ENCODE measurements at regions not wholly inside any gene's neighbourhood (a gene's known extent, or its start where the extent isn't known, plus 50 kb on each side); places are given as distances from the start of the nearest gene placed in this dataset.

DNA sequence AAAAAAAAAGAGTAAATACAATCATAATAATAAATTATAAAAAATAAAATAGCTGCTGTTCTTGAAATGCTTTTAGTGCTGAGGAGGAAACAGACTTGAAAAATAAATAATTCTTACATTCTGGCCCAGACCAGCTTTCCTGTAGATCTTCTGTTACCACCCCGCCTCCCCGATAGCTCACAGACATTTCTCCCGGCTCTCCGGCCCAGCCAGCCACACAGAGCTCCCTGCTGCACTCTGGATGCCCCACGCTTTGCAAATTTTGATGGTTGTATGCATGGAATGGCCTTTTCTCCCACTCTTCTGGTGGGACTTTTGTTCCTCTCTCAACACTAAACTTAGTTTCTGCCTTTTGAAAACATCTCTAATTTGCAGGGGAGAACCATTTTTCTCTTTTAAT, 249.3 kb downstream of the ATP23 start:
- DNase-seq (ENCODE audit: low read depth): no peak

DNA sequence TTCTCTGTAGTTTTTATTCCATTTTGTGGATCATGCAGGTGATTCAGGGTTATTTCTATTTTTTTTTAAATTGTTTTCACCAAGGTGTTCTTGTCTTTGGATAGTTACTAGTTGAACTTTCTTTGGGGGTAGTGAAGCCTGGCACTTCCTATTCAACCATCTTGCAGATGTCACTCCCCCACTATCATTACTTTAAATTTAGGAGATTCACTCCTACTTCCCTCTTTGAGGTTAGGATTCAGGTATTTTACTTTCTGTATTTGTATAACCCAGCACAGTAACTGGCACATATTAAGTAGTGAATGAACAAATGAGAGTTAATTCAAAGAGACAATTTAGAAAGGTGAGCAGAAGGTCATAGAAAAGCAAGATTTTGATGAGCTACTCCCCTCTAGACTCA, 255.6 kb downstream of the ATP23 start:
- no peak for DNase-seq (ENCODE audit: low read depth)

DNA sequence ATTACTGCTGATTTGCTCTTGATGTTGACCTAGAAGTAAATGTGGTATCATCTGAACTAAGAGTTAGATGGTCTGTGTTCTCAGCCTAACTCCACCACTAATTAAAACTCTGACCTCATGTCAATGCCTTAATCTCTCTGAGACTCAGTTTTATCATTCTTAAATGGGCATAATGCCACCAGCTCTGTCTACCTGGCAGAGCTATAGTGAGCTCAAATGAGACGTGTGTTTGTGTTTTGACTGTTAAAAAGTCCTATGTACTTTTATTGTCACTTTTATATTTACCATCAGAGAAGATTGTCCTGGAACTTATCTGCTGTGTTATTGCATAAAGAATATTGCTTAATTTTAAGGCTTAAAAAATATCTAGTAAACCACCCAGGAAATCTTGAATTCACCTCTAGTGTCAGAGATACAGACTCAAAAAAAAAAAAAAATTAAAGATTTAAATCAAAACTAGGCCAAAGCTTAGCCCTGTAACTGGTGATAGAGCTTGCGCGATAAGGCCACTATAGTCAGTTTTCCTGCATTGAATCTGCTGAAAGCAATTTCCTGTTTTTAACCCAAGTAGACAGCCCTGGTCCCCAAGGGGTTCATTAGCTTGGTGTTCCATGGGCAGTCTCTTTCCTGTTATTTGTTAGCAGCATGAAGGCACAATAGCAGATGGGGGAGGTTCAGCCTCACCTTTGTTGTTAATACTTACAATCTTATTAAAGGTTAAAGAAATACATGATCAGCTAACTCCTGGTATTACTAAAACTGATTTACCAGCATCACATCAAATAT, 261.8 kb downstream of the ATP23 start:
- no peak for DNase-seq (ENCODE audit: low read depth)

DNA sequence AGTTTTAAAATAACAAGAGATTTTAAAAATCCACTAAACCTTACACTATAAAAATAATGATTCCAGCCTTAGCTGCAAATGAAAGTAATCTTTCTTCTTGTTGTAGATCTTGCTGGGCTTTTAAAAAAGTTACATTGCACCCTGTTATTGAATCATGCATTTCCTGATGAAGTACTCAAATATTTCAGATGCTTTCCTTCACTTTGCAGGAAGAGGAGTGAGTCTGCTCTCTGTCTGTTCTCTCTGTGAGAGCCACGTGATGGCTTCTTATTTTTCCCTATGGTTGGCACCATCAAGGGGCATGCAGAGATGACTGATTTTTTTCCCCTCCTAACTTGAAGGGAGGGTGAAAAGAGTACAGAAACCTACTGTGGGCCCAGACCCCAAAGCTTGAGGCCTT, 262.7 kb downstream of the ATP23 start:
- peak; percentile 27 for DNase-seq (ENCODE audit: low read depth)

DNA sequence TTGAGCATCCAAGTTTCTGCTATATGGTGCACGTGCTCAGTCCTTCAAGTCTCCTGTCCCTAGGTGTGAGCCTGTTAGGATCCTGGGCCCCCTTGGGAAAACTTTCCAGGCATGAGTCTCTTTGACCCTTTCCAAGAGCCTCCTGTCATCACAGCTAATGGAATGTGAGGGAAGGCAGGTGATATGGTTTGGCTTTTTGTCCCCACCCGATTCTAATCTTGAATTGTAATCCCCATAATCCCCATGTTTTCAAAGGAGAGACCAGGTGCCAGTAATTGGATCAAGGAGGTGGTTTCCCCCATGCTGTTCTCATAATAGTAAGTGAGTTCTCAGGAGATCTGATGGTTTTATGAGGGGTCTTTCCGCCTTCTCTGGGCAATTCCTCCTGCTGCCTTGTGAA, 265.5 kb downstream of the ATP23 start:
- no peak for DNase-seq (ENCODE audit: low read depth)

DNA sequence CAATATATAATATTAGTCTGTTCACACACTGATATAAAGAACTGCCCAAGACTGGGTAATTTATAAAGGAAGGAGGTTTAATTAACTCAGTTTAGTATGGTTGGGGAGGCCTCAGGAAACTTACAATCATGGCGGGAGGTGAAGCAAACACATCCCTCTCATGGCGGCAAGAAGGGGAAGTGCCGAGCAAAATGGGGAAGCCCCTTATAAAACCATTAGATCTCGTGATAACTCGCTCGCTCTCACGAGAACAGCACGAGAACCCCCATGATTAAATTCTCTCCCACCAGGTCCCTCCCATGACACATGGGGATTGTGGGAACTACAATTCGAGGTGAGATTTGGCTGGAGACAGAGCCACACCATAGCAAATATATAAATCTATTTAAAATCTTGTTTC, 269.8 kb downstream of the ATP23 start:
- no peak for DNase-seq (ENCODE audit: low read depth)

DNA sequence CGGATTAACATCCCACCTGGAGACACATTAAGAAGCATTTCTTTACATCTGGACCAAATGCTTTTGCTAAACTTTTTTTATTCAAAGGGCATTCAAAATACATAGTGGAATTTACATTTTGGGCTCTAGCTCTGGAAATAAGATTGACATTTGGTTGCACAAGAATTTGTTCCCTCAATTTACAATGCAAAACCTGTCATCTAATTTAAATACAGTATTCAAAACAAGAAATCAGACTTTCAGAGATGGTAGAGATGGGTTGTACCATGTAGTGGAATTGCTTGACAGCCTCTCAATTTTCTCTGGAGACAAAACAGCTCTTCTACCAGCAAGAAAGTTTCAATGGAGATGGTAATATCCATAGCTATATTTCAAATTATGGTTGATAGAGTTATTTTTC, 275.8 kb downstream of the ATP23 start:
- DNase-seq (ENCODE audit: low read depth): no peak

DNA sequence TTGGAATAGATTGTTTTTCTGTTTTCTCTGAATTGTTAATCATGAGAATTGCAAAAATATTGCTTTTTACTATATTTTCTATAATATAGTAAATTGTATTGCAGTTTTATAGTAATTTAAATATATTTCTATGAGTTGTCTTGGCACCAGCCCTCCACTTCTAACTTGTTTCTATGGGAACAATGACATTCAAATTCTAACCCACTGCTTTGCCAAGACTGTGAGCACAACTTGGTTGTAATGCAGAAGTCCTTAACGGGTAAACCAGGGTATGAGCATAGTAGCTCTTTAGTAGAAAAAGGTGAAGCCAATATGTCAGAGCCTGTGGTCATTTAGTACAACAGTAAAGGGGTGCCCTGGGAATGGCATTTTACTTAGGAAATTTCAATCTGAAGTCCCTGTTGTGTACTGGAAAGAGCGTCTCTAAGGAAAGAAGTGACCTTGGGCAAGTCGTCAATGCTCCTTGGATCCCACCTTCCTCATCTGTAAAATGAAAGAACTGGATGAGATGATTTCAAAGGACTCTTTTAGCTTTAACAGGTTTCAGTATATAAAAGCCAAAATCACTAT, 283.3 kb downstream of the ATP23 start:
- DNase-seq (ENCODE audit: low read depth): no peak

DNA sequence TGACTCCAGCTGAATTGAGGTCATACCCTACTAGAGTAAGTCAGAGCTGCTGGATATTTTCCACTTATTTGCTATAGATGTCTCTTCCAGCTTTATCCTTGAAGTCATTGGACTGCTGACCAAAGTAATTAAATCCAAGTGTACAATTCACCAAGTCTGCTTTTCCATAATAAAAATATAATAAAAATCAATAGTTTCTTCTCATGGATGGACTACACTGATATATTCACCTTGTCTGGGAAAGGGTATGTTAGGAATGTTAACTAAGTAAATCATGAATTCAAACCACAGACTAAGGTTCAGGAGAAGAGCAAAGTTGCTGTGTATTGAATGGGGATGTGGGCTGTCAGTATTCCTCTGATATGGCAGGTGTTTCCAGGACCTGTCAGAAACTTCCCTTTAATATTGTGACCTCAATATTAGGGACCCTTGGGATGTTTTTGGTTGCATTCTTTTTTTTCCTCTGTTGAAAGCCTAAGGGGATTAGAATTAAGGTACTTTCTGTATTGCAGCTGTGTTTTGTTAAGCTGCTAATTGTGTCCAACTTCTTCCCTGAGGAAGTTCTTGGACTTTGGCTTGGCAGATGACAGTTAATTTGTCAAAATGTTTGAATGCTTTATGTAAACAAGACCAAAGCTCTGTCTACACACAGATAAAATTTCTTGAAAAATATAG, 284.0 kb downstream of the ATP23 start:
- no peak for DNase-seq (ENCODE audit: low read depth)

DNA sequence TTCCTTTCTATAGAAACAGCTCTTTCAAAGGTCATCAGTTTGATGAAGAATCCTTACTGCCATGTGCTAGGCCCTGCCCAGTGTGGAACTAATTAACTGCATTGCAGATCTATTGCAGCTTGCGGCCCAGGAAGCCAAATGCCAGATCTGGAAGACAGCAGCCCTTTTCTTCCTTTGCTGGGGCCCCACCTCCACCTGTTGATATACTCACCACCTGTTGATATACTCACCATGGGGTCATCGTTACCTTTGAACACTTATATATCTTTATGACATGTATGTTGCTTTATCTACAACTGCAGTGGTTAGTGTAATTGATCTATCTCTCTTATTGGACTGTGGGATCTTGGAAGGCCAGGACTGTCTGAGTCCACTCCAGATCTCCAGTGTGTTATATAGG, 292.5 kb downstream of the ATP23 start:
- no peak for DNase-seq (ENCODE audit: low read depth)

DNA sequence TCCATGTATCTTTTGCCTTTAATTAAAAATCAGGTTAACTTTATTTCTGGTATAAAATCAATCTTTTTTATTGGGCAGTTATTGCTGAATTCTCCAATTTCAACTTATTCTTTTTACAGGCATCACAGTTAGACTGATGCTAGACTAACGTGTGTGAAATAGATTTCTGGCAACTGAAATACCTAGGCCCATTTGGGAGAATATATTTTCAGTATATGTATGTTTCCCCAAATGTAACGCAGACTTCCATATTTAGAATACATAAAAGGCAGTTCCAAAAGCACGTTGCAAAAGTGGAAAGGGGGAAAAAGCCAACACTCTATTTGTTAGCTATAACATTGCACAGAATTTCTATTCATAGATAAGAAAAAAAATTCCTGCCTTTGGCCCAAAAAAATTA, 297.0 kb downstream of the ATP23 start:
- DNase-seq (ENCODE audit: low read depth): no peak

DNA sequence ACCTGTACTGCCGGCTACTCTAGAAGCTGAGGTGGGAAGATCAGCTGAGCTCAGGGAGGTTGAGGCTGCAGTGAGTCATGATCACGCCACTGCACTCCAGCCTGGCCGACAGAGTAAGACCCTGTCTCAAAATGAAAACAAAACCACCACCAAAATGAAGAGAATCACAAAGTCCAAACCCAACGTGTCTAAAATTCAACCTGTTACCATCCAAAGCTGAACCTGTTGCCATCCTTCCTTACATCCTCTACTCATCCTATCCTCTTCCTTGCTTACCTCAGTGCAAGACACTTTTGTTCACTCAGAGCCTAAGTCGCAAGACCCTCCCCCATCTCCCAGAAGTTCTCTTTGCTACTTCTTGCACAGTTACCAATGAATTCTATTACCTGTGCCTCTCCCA, 299.7 kb downstream of the ATP23 start:
- DNase-seq (ENCODE audit: low read depth): no peak

DNA sequence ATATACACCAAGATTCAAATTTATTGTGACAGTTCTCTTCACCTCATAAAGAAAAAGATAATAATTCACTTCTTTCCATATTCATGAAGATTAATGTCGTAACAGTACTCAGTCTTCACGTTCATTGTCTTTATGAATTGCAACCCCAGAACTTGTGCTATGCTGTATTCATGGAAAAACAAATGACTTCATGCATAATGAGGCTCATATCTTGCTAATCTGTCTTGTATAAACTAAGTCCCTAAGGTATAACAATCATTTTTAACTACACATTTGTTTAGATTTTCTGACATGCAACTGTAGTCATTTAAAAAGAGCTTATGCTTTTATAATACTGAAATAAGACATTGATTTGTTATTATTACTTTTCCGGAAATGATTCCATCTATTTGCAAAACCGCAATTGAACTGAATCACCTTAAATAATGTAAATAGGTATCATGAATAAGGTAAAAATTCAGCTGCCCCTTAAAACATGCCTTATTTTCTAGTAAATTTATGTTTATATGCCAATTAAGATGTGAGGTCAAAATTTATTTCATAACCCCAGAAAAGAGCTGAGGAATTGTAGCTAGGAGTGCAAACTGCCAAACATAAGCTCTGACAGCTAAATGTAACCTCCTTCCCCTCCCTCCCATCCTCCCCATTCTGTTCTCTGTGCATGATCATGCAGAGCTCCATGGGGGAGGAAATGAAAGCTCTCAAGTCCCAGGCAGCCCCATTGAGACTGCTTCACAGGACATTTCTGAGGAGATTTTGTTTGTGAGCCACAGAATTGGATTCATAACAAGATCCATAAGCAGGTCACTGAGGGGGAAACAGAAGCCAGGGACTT, 301.6 kb downstream of the ATP23 start:
- peak; percentile 3 for DNase-seq (ENCODE audit: low read depth)

DNA sequence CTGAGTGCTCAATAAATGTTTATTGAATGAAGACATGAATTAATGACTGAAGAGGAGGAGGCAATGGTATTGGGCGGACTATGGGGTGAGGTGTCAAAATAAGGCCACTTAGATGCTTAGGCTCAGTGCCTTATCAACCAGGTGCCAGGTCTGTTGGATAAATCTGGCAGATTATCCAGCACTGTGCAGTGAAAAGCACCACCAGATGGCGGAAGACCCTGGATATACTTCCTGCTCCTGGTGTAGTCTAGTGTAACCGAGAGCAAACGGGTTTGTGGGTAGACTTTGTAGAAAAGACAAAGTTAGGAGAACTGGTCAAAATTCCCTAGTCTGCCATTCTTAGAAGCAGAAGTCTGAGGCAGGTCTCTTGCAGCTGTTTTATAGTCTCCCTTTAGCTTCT, 306.3 kb downstream of the ATP23 start:
- DNase-seq (ENCODE audit: low read depth): no peak

DNA sequence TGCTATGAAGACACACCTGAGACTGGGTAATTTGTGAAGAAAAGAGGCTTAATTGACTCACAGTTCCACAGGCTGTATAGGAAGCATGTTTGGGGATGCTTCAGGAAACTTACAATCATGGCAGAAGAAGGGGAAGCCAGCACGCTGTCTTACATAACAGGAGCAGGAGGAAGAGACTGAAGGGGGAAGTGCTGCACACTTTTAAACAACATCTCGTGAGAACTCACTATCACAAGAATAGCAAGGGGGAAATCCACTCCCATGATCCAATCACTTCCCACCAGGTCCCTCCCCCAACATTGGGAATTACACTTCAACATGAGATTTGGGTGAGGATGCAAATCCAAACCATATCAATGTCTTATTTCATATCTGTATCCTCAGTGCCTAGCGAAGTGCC, 307.2 kb downstream of the ATP23 start:
- no peak for DNase-seq (ENCODE audit: low read depth)

DNA sequence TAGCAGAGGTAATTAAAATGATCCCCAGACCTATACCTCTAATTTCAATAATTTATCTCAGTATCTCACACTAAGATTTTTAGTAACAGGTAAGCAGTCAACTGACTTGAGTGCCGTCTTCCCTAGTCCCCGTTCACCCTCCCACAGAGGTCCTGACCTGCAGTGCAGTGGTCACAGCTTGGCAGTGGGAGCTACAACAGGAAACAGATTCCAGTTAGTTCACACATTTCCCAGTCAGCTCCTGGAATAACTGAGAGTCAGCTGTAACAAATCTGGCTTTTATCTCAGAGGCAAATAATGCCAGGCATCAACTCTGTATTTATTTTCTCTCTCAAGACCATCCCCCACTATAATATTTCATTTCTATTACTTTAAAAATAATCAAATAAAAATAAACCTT, 308.2 kb downstream of the ATP23 start:
- DNase-seq (ENCODE audit: low read depth): peak; percentile 1

DNA sequence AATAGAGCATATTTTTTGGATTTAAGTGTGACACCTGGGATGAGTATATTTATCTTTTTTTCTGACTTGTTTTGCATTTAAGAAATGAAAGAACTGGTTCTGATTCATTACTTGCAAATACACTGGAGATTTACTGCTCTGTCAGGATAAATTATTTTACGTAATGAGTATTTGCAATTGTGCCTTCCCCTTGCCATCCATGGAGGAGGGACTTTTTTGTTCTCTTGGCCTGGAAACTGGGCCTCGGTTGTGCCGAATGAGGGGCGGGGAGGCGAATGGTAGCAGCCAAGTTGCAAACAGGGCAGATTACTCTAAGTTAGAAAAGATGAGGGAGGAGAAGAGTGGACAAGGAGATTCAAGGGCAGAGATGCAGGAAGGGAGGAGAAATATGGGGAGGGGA, 308.7 kb downstream of the ATP23 start:
- no peak for DNase-seq (ENCODE audit: low read depth)

DNA sequence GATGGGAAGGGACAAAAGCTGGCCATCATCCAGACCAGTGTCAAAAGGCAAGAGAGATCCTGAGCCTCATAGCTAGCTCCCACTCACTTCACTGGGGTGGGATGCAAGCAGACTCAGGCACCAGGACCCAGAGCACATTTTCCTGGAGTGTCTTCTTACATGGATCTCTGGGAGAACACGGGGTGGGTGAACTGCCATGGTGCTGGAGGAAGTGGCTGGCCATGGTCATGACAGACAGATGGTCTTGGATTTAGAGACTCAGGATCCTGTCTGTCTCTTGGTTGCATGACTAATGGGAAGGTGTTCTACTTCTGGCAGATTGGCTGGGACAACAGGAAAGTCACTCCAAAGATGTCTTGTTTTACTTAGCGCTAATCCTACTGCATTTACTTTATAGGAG, 311.5 kb downstream of the ATP23 start:
- no peak for DNase-seq (ENCODE audit: low read depth)

DNA sequence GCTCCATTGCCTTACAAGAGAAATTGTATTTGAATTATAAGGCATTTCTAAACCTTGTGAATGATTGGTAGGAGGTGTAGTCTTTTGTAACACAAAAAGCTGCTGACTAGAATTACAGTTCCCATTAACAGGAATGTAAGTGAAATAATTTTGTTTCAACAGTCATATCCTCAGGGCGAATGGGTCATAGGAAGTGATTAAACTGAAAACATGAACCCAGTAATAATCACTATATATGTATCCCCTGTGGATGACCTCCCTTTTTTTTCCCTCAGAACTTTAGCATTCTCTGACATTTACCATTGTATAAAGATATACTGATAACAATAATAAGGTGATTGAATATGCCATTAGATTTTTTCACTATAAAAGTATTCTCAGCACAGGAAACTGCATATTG, 312.3 kb downstream of the ATP23 start:
- peak; percentile 34 for DNase-seq (ENCODE audit: low read depth)

DNA sequence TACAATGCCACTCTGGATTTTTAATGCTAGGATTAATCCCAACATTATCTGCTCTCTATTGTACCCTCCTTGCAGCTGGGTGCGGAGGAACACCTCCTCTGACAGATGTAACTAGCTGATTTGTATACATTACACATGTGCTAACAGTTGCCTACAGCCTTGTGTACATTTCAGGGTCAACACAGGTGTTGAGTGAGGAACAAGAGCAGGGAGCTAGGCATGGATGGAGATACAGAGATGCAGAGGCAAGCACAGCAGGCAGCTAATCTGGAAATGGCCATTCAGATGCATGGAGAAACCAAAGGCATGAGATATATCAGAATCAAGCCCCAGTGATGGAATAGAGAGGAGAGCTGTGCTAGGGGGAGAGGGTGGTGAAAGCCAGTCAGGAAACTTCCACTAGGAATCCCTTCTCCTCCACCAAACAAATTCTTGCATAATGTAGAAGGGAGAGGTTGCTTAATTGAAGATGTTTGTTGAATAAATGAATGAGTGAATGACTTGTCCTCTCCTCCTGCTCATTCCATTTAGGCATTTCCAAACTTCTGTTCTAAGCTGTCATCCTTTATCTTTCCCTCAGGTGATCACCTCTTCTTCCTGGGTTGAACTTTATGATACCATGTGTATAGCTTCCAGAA, 313.2 kb downstream of the ATP23 start:
- DNase-seq (ENCODE audit: low read depth): no peak

DNA sequence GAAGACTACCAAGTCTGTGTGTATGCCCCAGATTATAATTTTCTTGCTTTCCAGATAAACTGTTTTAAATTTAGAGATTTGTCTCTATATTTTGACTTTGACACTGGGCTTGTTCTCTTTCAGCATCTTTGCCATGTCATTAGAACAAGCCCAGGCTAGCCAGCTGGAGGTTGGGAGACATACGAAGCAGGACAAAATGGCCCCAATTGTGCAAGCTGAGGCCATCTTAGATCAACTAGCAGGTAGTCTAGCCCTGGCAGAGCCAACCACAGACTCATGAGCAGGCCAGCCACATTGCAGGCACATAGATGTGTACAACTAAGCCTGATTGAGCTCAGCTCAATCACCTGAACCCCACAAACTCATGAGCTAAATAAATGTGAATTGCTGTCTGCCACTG, 321.4 kb downstream of the ATP23 start:
- DNase-seq (ENCODE audit: low read depth): no peak

DNA sequence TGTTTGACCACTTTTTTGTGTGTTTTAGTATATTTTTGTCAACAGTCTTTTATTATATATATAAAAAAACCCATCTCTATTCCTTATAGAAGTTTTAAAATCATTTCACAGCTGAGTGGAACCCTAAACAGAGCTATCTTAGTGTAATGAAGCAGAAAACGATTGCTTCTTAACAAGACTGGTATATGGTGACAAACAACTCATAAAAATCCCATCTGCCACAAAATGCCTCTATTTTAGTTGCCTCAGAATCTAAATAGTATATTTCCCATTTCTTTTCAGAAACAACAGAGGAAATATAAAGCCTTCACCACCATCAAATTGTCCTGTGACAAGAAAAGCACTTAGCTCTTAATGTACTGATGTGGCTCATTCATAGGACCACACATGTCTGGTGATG, 322.4 kb downstream of the ATP23 start:
- no peak for DNase-seq (ENCODE audit: low read depth)
